ENCODE measurements at regions not wholly inside any gene's neighbourhood (a gene's known extent, or its start where the extent isn't known, plus 50 kb on each side); places are given as distances from the start of the nearest gene placed in this dataset.

DNA sequence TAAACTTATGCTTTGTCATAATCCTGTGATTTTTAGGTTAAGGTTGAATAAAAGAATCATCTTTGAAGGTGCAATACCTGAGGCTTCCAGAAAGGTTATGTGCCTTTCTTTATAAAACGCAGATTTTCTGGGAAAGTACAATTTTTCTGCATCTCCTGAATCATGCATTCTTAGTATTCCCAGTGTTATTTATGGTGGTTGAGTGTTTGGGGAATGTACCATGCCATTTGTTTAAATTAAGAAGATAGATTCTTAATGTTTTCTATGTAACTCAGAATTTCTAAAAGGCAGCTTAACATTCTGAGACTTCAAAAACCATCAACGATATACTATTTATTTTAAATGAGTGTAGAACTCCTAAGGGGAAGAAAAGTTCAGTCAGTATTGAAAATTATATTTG, 108.1 kb upstream of the FBN2 start:
- DNase-seq (ENCODE audit: low read depth in 1 of 2, low spot score in 1 of 2), result no peak
- no peak overlapping the region for H3K4me3 ChIP-seq (replicated peaks; ENCODE audit: insufficient read depth, low read length)
- H3K27ac ChIP-seq (replicated peaks), result no peak overlapping the region
- no peaks in the 10 kb centered on the region for H3K27me3 ChIP-seq (ENCODE audit: insufficient read depth, poor library complexity, severe bottlenecking)
- no peak for TF ChIP-seq SPI1 (IDR thresholded peaks at IDR 0.05; ENCODE audit: borderline replicate concordance, low read depth)
- TF ChIP-seq POLR2AphosphoS5 (IDR thresholded peaks at IDR 0.05; ENCODE audit: low read depth), result no peak
- TF ChIP-seq REST (IDR thresholded peaks at IDR 0.05; ENCODE audit: insufficient replicate concordance, low read depth), result no peak
- no peak for TF ChIP-seq CTCF (IDR thresholded peaks at IDR 0.05; ENCODE audit: insufficient read depth, low read length)
- TF ChIP-seq GABPA (IDR thresholded peaks at IDR 0.05; ENCODE audit: low read depth), result no peak

GRCh38 chr5:128649192-128649591, 111.1 kb upstream of the FBN2 start:
- no peak for TF ChIP-seq GABPA (IDR thresholded peaks at IDR 0.05; ENCODE audit: low read depth)
- no peak for TF ChIP-seq REST (IDR thresholded peaks at IDR 0.05; ENCODE audit: insufficient replicate concordance, low read depth)
- no peak for TF ChIP-seq CTCF (IDR thresholded peaks at IDR 0.05; ENCODE audit: insufficient read depth, low read length)
- TF ChIP-seq SPI1 (IDR thresholded peaks at IDR 0.05; ENCODE audit: borderline replicate concordance, low read depth), result no peak
- no peak for TF ChIP-seq POLR2AphosphoS5 (IDR thresholded peaks at IDR 0.05; ENCODE audit: low read depth)
- no peak for DNase-seq (ENCODE audit: low read depth in 1 of 2, low spot score in 1 of 2)
- Histone ChIP-seq H3K27me3 (ENCODE audit: insufficient read depth, poor library complexity, severe bottlenecking) (no peaks in the 10 kb centered on the region), H3K4me3 (replicated peaks; ENCODE audit: insufficient read depth, low read length) (no peak overlapping the region), H3K27ac (replicated peaks) (no peak overlapping the region)

DNA sequence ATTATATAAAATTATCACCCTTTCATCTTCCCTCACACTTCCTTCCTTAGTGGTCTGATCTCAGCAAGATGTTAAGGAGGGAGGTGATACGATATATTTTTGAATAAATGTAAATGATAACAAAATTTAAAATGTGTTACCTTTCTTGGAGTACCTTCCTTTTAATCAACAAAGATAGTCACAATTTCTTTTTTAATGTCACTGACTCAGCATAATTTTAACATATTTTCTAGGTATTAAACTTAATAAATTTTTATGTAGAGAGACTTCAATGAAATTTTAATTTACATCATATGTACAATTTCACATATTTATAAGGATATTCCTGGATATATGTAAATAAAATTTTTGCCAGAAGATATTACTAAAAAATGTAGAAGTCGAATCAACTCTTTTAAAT, 125.0 kb upstream of the FBN2 start:
- Histone ChIP-seq H3K27ac (replicated peaks) (no peak overlapping the region), H3K27me3 (ENCODE audit: insufficient read depth, poor library complexity, severe bottlenecking) (no peaks in the 10 kb centered on the region), H3K4me3 (replicated peaks; ENCODE audit: insufficient read depth, low read length) (no peak overlapping the region)
- no peak for DNase-seq (ENCODE audit: low read depth in 1 of 2, low spot score in 1 of 2)
- TF ChIP-seq GABPA (IDR thresholded peaks at IDR 0.05; ENCODE audit: low read depth), result no peak
- TF ChIP-seq POLR2AphosphoS5 (IDR thresholded peaks at IDR 0.05; ENCODE audit: low read depth), result no peak
- no peak for TF ChIP-seq REST (IDR thresholded peaks at IDR 0.05; ENCODE audit: insufficient replicate concordance, low read depth)
- TF ChIP-seq CTCF (IDR thresholded peaks at IDR 0.05; ENCODE audit: insufficient read depth, low read length), result no peak
- TF ChIP-seq SPI1 (IDR thresholded peaks at IDR 0.05; ENCODE audit: borderline replicate concordance, low read depth), result no peak
